Neural progenitor cell (in vitro differentiated cells): ENCODE measurements at regions not wholly inside any gene's neighbourhood (a gene's known extent, or its start where the extent isn't known, plus 50 kb on each side); places are given as distances from the start of the nearest gene placed in this dataset.

Source experiments
- DNase-seq: peaks from one replicate; pipeline ENCODE4 v3.0.0-alpha.2; 2016; ENCODE audit warnings: low spot score
- H2AFZ ChIP-seq: fragments of 200-600 bp; sonication (generic); replicated peaks from 2 replicates; pipeline ENCODE4 v1.6.1; 2016; ENCODE audit warnings: antibody characterized with exemption
- H3F3A ChIP-seq: fragments of 200-600 bp; sonication (generic); 2 replicates; pipeline ENCODE4 v1.6.1; 2016; ENCODE audit warnings: antibody characterized with exemption, low read depth
- H3K27ac ChIP-seq: fragments of 200-600 bp; sonication (generic); 2 replicates; pipeline ENCODE4 v1.5.1; 2016; ENCODE audit warnings: mild to moderate bottlenecking
- H3K27me3 ChIP-seq: fragments of 200-600 bp; sonication (generic); 2 replicates; pipeline ENCODE4 v1.6.1; 2016; ENCODE audit warnings: mild to moderate bottlenecking, moderate library complexity
- H3K36me3 ChIP-seq: fragments of 200-600 bp; sonication (generic); 2 replicates; pipeline ENCODE4 v1.5.1; 2016
- H3K4me1 ChIP-seq: fragments of 200-600 bp; sonication (generic); 2 replicates; pipeline ENCODE4 v1.6.1; 2016; ENCODE audit warnings: mixed run types
- H3K4me2 ChIP-seq: fragments of 200-600 bp; sonication (generic); 2 replicates; pipeline ENCODE4 v1.6.1; 2016
- H3K4me3 ChIP-seq: fragments of 200-600 bp; sonication (generic); 2 replicates; pipeline ENCODE4 v1.5.1; 2016
- H3K79me2 ChIP-seq: fragments of 200-600 bp; sonication (generic); 2 replicates; pipeline ENCODE4 v1.6.1; 2016; ENCODE audit warnings: low read depth
- H3K9ac ChIP-seq: fragments of 200-600 bp; sonication (generic); 2 replicates; pipeline ENCODE4 v1.6.1; 2016
- H3K9me3 ChIP-seq: fragments of 200-600 bp; sonication (generic); 2 replicates; pipeline ENCODE4 v1.5.1; 2016; ENCODE audit warnings: low read depth
- H4K20me1 ChIP-seq: fragments of 200-600 bp; sonication (generic); 2 replicates; pipeline ENCODE4 v1.6.1; 2016; ENCODE audit warnings: low read depth
- H3K27ac Mint-ChIP-seq: 3 replicates; pipeline ENCODE4 v1.8.0; 2021; ENCODE audit warnings: mixed read lengths
- H3K27me3 Mint-ChIP-seq: 2 replicates; pipeline ENCODE4 v1.8.0; 2022; ENCODE audit warnings: low read depth, mild to moderate bottlenecking, inconsistent platforms, moderate library complexity, mixed read lengths; ENCODE audit not compliant: insufficient read depth
- H3K36me3 Mint-ChIP-seq: 3 replicates; pipeline ENCODE4 v1.8.0; 2021; ENCODE audit warnings: mixed read lengths
- H3K4me1 Mint-ChIP-seq: 3 replicates; pipeline ENCODE4 v1.8.0; 2021; ENCODE audit warnings: mixed read lengths
- H3K4me3 Mint-ChIP-seq: 3 replicates; pipeline ENCODE4 v1.8.0; 2021; ENCODE audit warnings: mild to moderate bottlenecking, moderate library complexity, mixed read lengths
- H3K9me3 Mint-ChIP-seq: 3 replicates; pipeline ENCODE4 v1.8.0; 2020; ENCODE audit warnings: mixed read lengths
- CTCF ChIP-seq: fragments of 200-600 bp; sonication (generic); IDR thresholded peaks from 2 replicates; pipeline ENCODE4 v1.5.1; 2017; ENCODE audit warnings: antibody characterized with exemption, mild to moderate bottlenecking
- EZH2 ChIP-seq: fragments of 200-600 bp; sonication (generic); IDR thresholded peaks from 2 replicates; pipeline ENCODE4 v1.6.1; 2017; ENCODE audit warnings: antibody characterized with exemption, mild to moderate bottlenecking, moderate library complexity
- EZH2phosphoT487 ChIP-seq: fragments of 200-600 bp; sonication (generic); IDR thresholded peaks from 2 replicates; pipeline ENCODE4 v1.6.1; 2017; ENCODE audit warnings: antibody characterized with exemption

DNA sequence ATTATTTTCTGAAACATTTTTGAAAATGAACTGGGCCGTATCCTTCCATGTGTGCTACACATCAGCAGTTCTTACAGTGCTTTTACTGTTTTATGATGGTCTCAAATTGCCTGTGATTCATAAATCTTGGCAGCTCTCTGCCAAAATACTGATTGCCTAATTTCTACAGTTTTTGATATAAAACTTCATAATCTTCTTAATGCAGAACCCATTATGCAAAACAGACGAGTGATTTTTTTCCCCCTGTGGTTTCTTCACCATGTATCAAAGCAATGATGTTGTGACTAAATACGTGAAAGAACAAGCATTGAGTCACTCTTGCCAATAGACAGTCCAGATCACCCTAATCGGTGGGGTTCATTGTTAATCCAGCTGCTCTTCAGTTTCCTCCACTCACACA, 156.4 kb upstream of the WDR1 start:
- Histone ChIP-seq H3K36me3 (no peaks in the 10 kb centered on the region), H3K4me1 (no peaks in the 10 kb centered on the region), H3K27me3 (no peaks in the 10 kb centered on the region), H3K9ac (no peak overlapping the region), H2AFZ (no peak overlapping the region), H3K4me3 (no peak overlapping the region), H3K9me3 (no peaks in the 10 kb centered on the region), H3F3A (no peaks in the 10 kb centered on the region), H3K27ac (no peak overlapping the region), H3K4me2 (no peak overlapping the region), H3K79me2 (no peaks in the 10 kb centered on the region), H4K20me1 (no peaks in the 10 kb centered on the region)
- peaks cover 9% of the 10 kb centered on the region for H3K27me3 Mint-ChIP-seq
- H3K27ac Mint-ChIP-seq, result no peak overlapping the region
- no peaks in the 10 kb centered on the region for H3K4me1 Mint-ChIP-seq
- DNase-seq, result no peak
- no peaks in the 10 kb centered on the region for H3K9me3 Mint-ChIP-seq
- TF ChIP-seq EZH2 (no peak), CTCF (no peak), EZH2phosphoT487 (no peak)
- H3K36me3 Mint-ChIP-seq, result no peaks in the 10 kb centered on the region
- H3K4me3 Mint-ChIP-seq, result no peak overlapping the region

DNA sequence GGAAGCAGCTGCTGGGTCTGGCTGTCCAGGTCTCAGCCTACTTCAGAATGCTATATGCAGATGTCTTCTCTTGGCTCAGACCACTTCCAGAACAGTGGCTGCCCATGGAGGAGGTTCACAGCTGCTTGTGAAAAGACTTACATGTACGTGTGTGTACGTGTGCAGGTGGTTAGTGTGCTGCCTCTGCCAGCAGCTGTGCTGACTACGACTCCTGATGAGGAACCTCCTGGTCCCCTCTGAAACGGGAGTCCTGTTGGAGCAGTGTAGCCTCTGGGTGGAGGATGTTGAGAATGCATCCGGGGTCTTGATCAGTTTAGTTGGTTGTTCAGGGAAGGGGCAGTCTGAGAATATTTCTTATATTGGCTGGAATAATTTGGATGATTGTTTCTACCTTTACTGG, 155.9 kb upstream of the WDR1 start:
- Histone ChIP-seq H3K36me3 (no peaks in the 10 kb centered on the region), H3F3A (no peaks in the 10 kb centered on the region), H3K4me3 (no peak overlapping the region), H2AFZ (no peak overlapping the region), H4K20me1 (no peaks in the 10 kb centered on the region), H3K4me1 (no peaks in the 10 kb centered on the region), H3K27me3 (no peaks in the 10 kb centered on the region), H3K27ac (no peak overlapping the region), H3K4me2 (no peak overlapping the region), H3K79me2 (no peaks in the 10 kb centered on the region), H3K9me3 (no peaks in the 10 kb centered on the region), H3K9ac (no peak overlapping the region)
- Mint-ChIP-seq H3K27me3 (peaks cover 9% of the 10 kb centered on the region), H3K9me3 (no peaks in the 10 kb centered on the region), H3K4me3 (no peak overlapping the region), H3K4me1 (no peaks in the 10 kb centered on the region), H3K27ac (no peak overlapping the region), H3K36me3 (no peaks in the 10 kb centered on the region)
- DNase-seq, result no peak
- TF ChIP-seq EZH2, result no peak
- TF ChIP-seq EZH2phosphoT487, result no peak
- no peak for TF ChIP-seq CTCF

- no peak overlapping the region for H2AFZ ChIP-seq
- Mint-ChIP-seq H3K4me3 (no peak overlapping the region), H3K36me3 (no peaks in the 10 kb centered on the region), H3K4me1 (no peaks in the 10 kb centered on the region), H3K27me3 (peaks cover 5% of the 10 kb centered on the region), H3K9me3 (no peaks in the 10 kb centered on the region), H3K27ac (no peak overlapping the region)
- no peaks in the 10 kb centered on the region for H3K4me1 ChIP-seq
- H3K27me3 ChIP-seq, result no peaks in the 10 kb centered on the region
- H3K27ac ChIP-seq, result no peak overlapping the region
- DNase-seq, result no peak
- H3K36me3 ChIP-seq, result no peaks in the 10 kb centered on the region
- H3K4me2 ChIP-seq, result no peak overlapping the region
- H3F3A ChIP-seq, result no peaks in the 10 kb centered on the region
- H4K20me1 ChIP-seq, result no peaks in the 10 kb centered on the region
- H3K4me3 ChIP-seq, result no peak overlapping the region
- TF ChIP-seq CTCF (no peak), EZH2phosphoT487 (no peak), EZH2 (no peak)
- no peaks in the 10 kb centered on the region for H3K9me3 ChIP-seq
- H3K9ac ChIP-seq, result no peak overlapping the region
- no peaks in the 10 kb centered on the region for H3K79me2 ChIP-seq
Measured at GRCh38 chr4:10267066-10267465, 150.5 kb upstream of the WDR1 start.

DNA sequence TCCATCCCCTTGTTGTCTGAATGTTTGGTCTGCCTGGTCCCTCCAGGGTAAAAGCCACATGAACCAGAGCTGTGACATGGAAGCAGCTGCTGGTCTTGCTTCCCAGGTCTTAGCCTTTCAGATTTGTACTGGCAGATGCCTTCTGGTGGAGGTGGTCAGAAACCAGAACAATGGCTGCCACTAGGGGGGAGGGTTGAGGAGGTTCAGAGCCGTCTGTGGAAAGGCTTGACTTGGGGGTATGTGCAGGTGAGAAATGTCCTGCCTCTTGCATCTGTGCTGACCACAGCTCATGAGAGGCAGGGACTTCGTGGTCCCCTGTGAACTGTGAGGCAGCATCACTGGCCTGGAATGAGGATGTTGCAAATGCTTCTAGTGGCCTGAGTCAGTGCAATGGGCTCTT, 144.2 kb upstream of the WDR1 start:
- H3K4me3 ChIP-seq, result no peak overlapping the region
- Mint-ChIP-seq H3K27me3 (peaks cover 4% of the 10 kb centered on the region), H3K9me3 (no peaks in the 10 kb centered on the region), H3K36me3 (no peaks in the 10 kb centered on the region), H3K4me1 (no peaks in the 10 kb centered on the region), H3K4me3 (no peak overlapping the region), H3K27ac (no peak overlapping the region)
- no peaks in the 10 kb centered on the region for H3K27me3 ChIP-seq
- H3K9me3 ChIP-seq, result no peaks in the 10 kb centered on the region
- H3K4me1 ChIP-seq, result no peaks in the 10 kb centered on the region
- no peaks in the 10 kb centered on the region for H3K36me3 ChIP-seq
- no peaks in the 10 kb centered on the region for H4K20me1 ChIP-seq
- no peak overlapping the region for H3K4me2 ChIP-seq
- H2AFZ ChIP-seq, result no peak overlapping the region
- H3F3A ChIP-seq, result no peaks in the 10 kb centered on the region
- no peak for DNase-seq
- no peak overlapping the region for H3K9ac ChIP-seq
- H3K27ac ChIP-seq, result no peak overlapping the region
- no peak for TF ChIP-seq EZH2
- no peak for TF ChIP-seq CTCF
- TF ChIP-seq EZH2phosphoT487, result no peak
- H3K79me2 ChIP-seq, result no peaks in the 10 kb centered on the region
